Activated T-cell treated with anti-CD3 and anti-CD28 coated beads for 24 hours (primary cell): ENCODE measurements at regions not wholly inside any gene's neighbourhood (a gene's known extent, or its start where the extent isn't known, plus 50 kb on each side); places are given as distances from the start of the nearest gene placed in this dataset.

Experiments
- DNase-seq: peaks from one replicate; pipeline ENCODE4 v3.0.0-alpha.2; 2020; ENCODE audit warnings: low read depth

- no peak for DNase-seq
Measured at GRCh38 chr4:20302336-20302735, 50.6 kb downstream of the SLIT2 start.

- DNase-seq, result no peak
Measured at GRCh38 chr4:20305976-20306375, 54.3 kb downstream of the SLIT2 start.

GRCh38 chr4:20311856-20312255 is 60.2 kb downstream of the SLIT2 start:
- DNase-seq, result no peak

DNA sequence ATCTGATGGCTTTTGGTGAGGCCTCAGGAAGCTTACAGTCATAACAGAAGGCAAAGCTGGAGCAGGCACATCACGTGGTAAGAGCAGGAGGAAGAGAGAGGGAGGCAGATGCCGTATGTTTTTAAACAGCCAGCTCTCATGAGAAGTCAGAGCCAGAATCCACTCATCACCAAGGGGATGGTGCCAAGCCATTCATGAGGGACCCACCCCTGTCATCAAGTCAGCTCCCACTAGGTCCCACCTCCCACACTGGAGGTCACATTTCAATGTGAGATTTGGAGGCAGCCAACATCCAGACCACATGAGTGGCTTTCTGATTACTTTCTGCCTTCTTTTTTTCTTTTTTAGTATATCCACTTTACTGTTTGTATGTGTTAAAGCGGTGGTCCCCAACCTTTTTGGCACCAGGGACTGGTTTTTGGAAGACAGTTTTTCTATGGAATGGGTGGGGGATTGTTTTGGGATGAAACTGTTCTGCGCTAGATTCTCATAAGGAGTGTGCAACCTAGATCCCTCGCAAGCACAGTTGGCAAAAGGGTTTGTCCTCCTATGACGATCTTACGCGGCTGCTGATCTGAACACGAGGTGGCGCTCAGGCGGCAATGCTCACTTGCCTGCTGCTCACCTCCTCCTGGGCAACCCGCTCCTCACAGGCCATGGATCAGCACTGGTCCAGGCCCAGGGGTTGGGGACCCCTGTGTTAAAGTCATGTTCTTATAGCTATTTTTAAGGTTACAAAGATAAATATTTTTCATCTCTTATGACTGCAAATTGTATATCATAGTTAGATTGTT is 61.7 kb downstream of the SLIT2 start:
- DNase-seq, result no peak

GRCh38 chr4:20317424-20317985 is 65.8 kb downstream of the SLIT2 start:
- no peak for DNase-seq

GRCh38 chr4:20318001-20318908 is 66.5 kb downstream of the SLIT2 start:
- DNase-seq, result no peak

DNA sequence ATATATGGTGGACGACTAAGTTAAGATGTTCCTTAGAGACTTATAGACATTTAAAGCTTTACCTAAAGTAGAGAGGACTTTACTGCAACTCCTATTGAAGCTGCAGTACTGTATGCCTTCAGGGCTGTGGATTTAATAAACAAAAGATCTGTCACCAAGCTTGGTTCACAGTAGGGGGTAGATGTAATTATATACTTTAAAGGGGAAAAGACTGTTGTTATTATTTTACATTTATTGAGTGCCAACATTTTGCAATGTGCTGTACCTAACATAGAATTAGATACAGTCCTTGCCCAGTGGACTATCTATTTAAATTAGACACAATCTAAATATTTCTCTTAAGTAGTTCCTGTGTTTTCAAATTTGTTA is 67.2 kb downstream of the SLIT2 start:
- no peak for DNase-seq

- no peak for DNase-seq
Measured at GRCh38 chr4:20319825-20320612, 68.3 kb downstream of the SLIT2 start.

DNA sequence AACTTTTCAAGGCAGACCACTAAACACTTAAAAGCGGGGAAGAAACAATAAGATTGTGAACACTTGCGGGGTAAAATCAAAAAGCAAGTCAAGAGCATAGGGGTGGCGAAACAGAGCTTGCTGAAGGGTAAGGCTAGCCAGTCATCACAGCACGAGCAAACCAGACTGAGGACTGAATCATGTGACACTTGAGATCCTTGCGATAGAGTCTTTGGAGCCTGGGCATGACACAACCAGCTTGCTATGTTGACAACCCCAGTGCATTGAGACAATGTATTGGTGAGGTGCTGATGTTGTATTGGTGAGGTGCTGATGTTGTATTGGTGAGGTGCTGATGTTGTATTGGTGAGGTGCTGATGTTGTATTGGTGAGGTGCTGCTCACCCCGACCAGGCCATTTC is 72.3 kb downstream of the SLIT2 start:
- DNase-seq, result no peak

- DNase-seq, result no peak
Measured at GRCh38 chr4:20326460-20326859, 74.8 kb downstream of the SLIT2 start.

- no peak for DNase-seq
Measured at GRCh38 chr4:20326977-20327376, 75.3 kb downstream of the SLIT2 start.

- DNase-seq, result no peak
Measured at GRCh38 chr4:20327808-20328207, 76.1 kb downstream of the SLIT2 start.

DNA sequence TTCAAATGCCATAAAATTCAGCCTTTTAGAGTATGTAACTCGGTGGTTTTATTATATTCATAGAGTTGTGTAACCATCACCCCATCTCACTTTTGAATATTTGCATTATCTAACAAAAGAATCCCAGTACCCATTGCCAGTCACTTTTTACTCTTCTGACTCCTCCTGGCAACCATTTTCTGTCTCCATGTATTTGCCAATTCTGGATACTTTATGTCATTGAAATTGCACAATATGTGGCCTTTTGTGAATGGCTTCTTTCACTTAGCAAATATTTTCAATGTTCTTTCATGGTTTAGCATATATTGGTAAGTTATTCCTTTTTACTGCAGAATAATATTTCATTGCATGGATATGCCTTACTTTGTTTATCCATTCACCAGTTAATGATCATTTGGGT is 79.9 kb downstream of the SLIT2 start:
- no peak for DNase-seq

GRCh38 chr4:20333141-20333715 is 81.5 kb downstream of the SLIT2 start:
- no peak for DNase-seq

- no peak for DNase-seq
Measured at GRCh38 chr4:20337261-20337664, 85.6 kb downstream of the SLIT2 start.

DNA sequence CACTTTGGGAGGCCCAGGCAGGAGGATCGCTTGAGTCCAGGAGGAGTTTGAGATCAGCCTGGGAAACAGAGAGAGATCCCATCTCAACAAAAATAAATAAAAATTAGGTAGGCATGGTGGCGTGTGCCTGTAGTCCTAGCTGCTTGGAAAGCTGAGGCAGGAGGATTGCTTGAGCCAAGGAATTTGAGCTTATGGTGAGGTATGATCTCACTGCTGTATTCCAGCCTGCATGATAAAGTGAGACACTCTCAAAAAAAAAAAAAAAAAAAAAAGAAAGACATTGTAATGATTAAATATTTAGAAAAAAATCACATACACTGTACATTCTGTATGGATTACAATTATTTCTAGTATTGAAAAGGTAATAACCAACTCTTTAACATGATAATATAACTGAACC is 87.1 kb downstream of the SLIT2 start:
- no peak for DNase-seq

DNA sequence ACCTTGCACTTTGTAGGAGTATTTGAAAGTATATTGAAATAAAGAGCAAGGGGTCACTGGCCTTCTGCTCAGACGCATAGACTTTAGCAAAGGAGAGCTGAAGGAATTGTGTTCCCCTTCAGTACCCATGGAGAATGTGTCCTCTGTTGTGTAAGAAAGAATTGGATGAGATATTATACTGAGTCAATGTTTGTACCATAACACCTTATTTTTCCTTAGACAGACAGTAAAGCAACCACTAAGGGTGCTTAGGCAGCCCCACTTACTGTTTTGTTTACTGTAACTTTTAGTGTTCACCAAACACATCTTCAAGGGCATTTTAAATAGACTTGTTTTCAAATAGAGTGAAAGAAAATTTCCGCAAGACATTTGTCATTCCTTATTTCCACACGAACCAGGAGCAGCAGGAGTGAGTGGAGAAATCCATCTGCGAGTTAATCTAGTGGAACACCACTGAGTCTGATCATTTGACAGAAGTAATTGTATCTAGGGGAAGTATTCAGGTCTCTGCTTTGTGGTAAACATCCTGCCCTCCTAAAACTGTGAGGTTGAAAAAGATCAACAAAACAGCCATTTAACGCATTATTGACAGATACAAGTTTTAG is 89.5 kb downstream of the SLIT2 start:
- DNase-seq, result no peak

DNA sequence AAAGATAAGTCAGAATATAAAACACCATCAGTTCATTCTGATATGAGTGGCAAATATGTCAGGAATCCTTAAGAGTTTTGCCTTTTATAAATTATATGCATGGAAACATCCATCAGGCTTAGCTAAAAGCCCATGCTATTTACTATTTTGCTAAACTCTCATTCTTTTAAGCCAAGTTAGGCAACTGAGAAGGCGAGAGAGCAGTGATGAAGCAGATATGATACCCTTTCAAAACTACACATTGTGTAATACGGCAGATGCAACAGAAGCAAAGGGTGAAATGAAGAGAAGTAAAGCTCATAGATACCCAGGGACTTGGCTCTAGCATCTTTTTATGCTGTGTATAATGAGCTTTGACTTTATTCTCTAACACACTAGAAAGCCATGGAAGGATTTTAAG is 95.8 kb downstream of the SLIT2 start:
- no peak for DNase-seq

GRCh38 chr4:20348411-20348810 is 96.7 kb downstream of the SLIT2 start:
- DNase-seq, result no peak

GRCh38 chr4:20351360-20352162 is 99.9 kb downstream of the SLIT2 start:
- no peak for DNase-seq

DNA sequence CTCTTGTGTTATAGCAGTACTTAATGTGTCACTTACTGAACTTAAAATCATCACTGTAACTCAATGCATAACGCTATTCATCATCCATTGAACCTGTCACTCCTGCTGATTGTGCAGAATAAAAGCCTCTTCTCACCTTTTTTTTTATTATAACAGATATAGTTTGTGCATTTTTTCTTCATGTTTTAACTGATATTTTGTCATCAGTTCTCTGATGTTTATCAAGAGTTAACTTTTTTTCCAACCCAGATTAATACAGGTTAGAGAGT is 100.4 kb downstream of the SLIT2 start:
- no peak for DNase-seq
